H1 (cell line): ENCODE measurements at regions not wholly inside any gene's neighbourhood (a gene's known extent, or its start where the extent isn't known, plus 50 kb on each side); places are given as distances from the start of the nearest gene placed in this dataset.

Experiments
- CTCF ChIA-PET: fragments of 300-600 bp; sonication (Branson Sonifier 250); formaldehyde crosslinking; loops from one replicate; lab custom pipeline; 2021; ENCODE audit not compliant: partially characterized antibody; lab: Charles Lee
- POLR2A ChIA-PET: fragments of 300-600 bp; sonication (Branson Sonifier 250); formaldehyde crosslinking; loops from one replicate; lab custom pipeline; 2021; ENCODE audit warnings: inconsistent platforms; ENCODE audit not compliant: partially characterized antibody; lab: Charles Lee
- DNase-seq, 2 experiments: peaks; one replicate each; pipeline versions ENCODE4 v3.0.0 to v3.0.0-alpha.2; 2010 to 2022; ENCODE audit warnings: low spot score in 2 of 2, low read depth in 1 of 2, mixed read lengths in 1 of 2
- FAIRE-seq: peaks from 2 replicates; lab custom pipeline; 2011; peaks lifted over from hg19 to GRCh38; lab: Jason Lieb, UNC
- H2AFZ ChIP-seq: 2 replicates; pipeline ENCODE4 v1.8.1; 2012; ENCODE audit warnings: low read length, inconsistent platforms
- H2AK5ac ChIP-seq: 2 replicates; pipeline ENCODE4 v1.6.1; 2013; ENCODE audit warnings: low read depth, low read length
- H2BK120ac ChIP-seq: replicated peaks from 2 replicates; pipeline ENCODE3; 2013; ENCODE audit warnings: low read depth, low read length, inconsistent platforms
- H2BK12ac ChIP-seq: 2 replicates; pipeline ENCODE4 v1.6.1; 2013; ENCODE audit warnings: low read depth, low read length
- H2BK15ac ChIP-seq: 2 replicates; pipeline ENCODE4 v1.6.1; 2013; ENCODE audit warnings: low read length
- H2BK20ac ChIP-seq: 2 replicates; pipeline ENCODE4 v1.6.1; 2013; ENCODE audit warnings: low read length
- H2BK5ac ChIP-seq: 2 replicates; pipeline ENCODE4 v1.6.1; 2013; ENCODE audit warnings: low read depth, low read length
- H3K14ac ChIP-seq: 2 replicates; pipeline ENCODE4 v1.6.1; 2013; ENCODE audit warnings: inconsistent platforms; ENCODE audit not compliant: insufficient read length
- H3K18ac ChIP-seq: 2 replicates; pipeline ENCODE4 v1.6.1; 2013; ENCODE audit warnings: low read length; ENCODE audit errors: extremely low read depth
- H3K23ac ChIP-seq: 2 replicates; pipeline ENCODE4 v1.6.1; 2013; ENCODE audit warnings: inconsistent platforms; ENCODE audit not compliant: insufficient read length
- H3K23me2 ChIP-seq: 2 replicates; pipeline ENCODE4 v1.6.1; 2013; ENCODE audit warnings: low read depth, low read length
- H3K27ac ChIP-seq: 2 replicates; pipeline ENCODE4 v1.6.1; 2011; ENCODE audit warnings: low read depth, low read length, inconsistent platforms
- H3K27me3 ChIP-seq, 4 experiments: replicated peaks in 1 of 4; 1 replicate in 1 of 4; 2 replicates in 3 of 4; pipeline versions ENCODE4 v1.6.1 to v1.8.1; 2011 to 2013; ENCODE audit warnings: low read length in 3 of 4, mild to moderate bottlenecking in 3 of 4, inconsistent platforms in 2 of 4, mixed read lengths in 2 of 4, moderate library complexity in 1 of 4; ENCODE audit not compliant: control insufficient read depth in 3 of 4, insufficient read depth in 3 of 4; ENCODE audit errors: extremely low read depth in 1 of 4
- H3K36me3 ChIP-seq, 4 experiments: 2 replicates each; pipeline versions ENCODE4 v1.6.1 to v1.8.1; 2011 to 2013; ENCODE audit warnings: mild to moderate bottlenecking in 4 of 4, low read length in 3 of 4, moderate library complexity in 2 of 4, control low read depth in 1 of 4, inconsistent platforms in 1 of 4; ENCODE audit not compliant: insufficient read depth in 4 of 4, control insufficient read depth in 2 of 4
- H3K4ac ChIP-seq: replicated peaks from 2 replicates; pipeline ENCODE3; 2013; ENCODE audit warnings: low read length, low read depth, mixed read lengths, inconsistent platforms; ENCODE audit not compliant: insufficient read length
- H3K4me1 ChIP-seq, 4 experiments: replicated peaks in 1 of 4; 1 replicate in 1 of 4; 2 replicates in 3 of 4; pipeline versions ENCODE4 v1.6.1 to v1.8.1; 2011 to 2013; ENCODE audit warnings: low read length in 3 of 4, inconsistent platforms in 2 of 4, mixed read lengths in 1 of 4; ENCODE audit not compliant: insufficient read depth in 4 of 4, control insufficient read depth in 3 of 4
- H3K4me2 ChIP-seq, 2 experiments: 2 replicates each; pipeline versions ENCODE4 v1.6.1 to v1.8.1; 2011 to 2013; ENCODE audit warnings: low read depth in 2 of 2, low read length in 2 of 2, control low read depth in 1 of 2, inconsistent platforms in 1 of 2, mild to moderate bottlenecking in 1 of 2; ENCODE audit not compliant: insufficient read depth in 1 of 2
- H3K4me3 ChIP-seq, 4 experiments: fragments of 200-600, 300-600 bp in 1 of 4; sonication (generic), shearing (Covaris generic), sonication (Bioruptor Twin) in 1 of 4; 2 replicates each; pipeline versions ENCODE4 v1.5.1 to v1.8.1; 2011 to 2016; ENCODE audit warnings: low read length in 4 of 4, low read depth in 3 of 4, control low read depth in 2 of 4, inconsistent platforms in 2 of 4, mild to moderate bottlenecking in 2 of 4, mixed read lengths in 1 of 4, moderate library complexity in 1 of 4; ENCODE audit not compliant: insufficient read depth in 2 of 4; ENCODE audit errors: extremely low read depth in 1 of 4
- H3K56ac ChIP-seq: replicated peaks from 2 replicates; pipeline ENCODE3; 2013; ENCODE audit warnings: low read depth, mild to moderate bottlenecking, mixed read lengths, low read length, inconsistent platforms; ENCODE audit not compliant: insufficient read length
- H3K79me1 ChIP-seq: 2 replicates; pipeline ENCODE4 v1.6.1; 2013; ENCODE audit warnings: low read depth, low read length, control low read depth
- H3K79me2 ChIP-seq, 2 experiments: 2 replicates each; pipeline versions ENCODE4 v1.6.1 to v1.8.1; 2012 to 2013; ENCODE audit warnings: low read length in 2 of 2, mild to moderate bottlenecking in 2 of 2, inconsistent platforms in 1 of 2; ENCODE audit not compliant: insufficient read depth in 2 of 2, control insufficient read depth in 1 of 2
- H3K9ac ChIP-seq, 4 experiments: replicated peaks in 1 of 4; 1 replicate in 1 of 4; 2 replicates in 3 of 4; pipeline versions ENCODE4 v1.6.1 to v1.8.1; 2011 to 2013; ENCODE audit warnings: low read depth in 3 of 4, low read length in 3 of 4, control low read depth in 2 of 4, mild to moderate bottlenecking in 2 of 4, moderate library complexity in 2 of 4, inconsistent platforms in 1 of 4; ENCODE audit errors: extremely low read depth in 1 of 4
- H3K9me3 ChIP-seq, 2 experiments: 2 replicates each; pipeline versions ENCODE4 v1.6.1 to v1.8.1; 2012 to 2013; ENCODE audit warnings: mild to moderate bottlenecking in 2 of 2, moderate library complexity in 2 of 2, control low read depth in 1 of 2, inconsistent platforms in 1 of 2, low read depth in 1 of 2, low read length in 1 of 2, mixed read lengths in 1 of 2; ENCODE audit not compliant: insufficient read depth in 2 of 2
- H4K20me1 ChIP-seq, 2 experiments: replicated peaks in 1 of 2; 2 replicates each; pipeline versions ENCODE3 to v1.8.1; 2011 to 2013; ENCODE audit warnings: inconsistent platforms in 2 of 2, low read length in 2 of 2, mild to moderate bottlenecking in 1 of 2; ENCODE audit not compliant: insufficient read depth in 2 of 2, control insufficient read depth in 1 of 2
- H4K5ac ChIP-seq: 2 replicates; pipeline ENCODE4 v1.6.1; 2013; ENCODE audit warnings: low read length, low read depth, mixed read lengths, inconsistent platforms; ENCODE audit not compliant: insufficient read length
- H4K8ac ChIP-seq: 2 replicates; pipeline ENCODE4 v1.8.0; 2013; ENCODE audit warnings: mild to moderate bottlenecking, moderate library complexity, low read length, inconsistent platforms; ENCODE audit not compliant: insufficient read depth; ENCODE audit errors: extremely low read depth
- H4K91ac ChIP-seq: replicated peaks from 2 replicates; pipeline ENCODE3; 2013; ENCODE audit warnings: low read length, mixed read lengths, inconsistent platforms; ENCODE audit not compliant: insufficient read length
- MAFK ChIP-seq: IDR thresholded peaks from 2 replicates; pipeline ENCODE4 v1.6.1; 2012; ENCODE audit warnings: low read depth, mild to moderate bottlenecking, improper control_type of control experiment, low read length
- TAF1 ChIP-seq: IDR thresholded peaks from 2 replicates; pipeline ENCODE4 v1.6.1; 2011; ENCODE audit warnings: mild to moderate bottlenecking, low read depth, low read length
- WGBS, 2 experiments: shearing (Covaris generic) in 1 of 2; methylation state at CpG; one replicate each; pipeline versions ENCODE4 v1.1.6 to v1.1.7; 2013 to 2015; ENCODE audit warnings: low lambda C conversion rate in 2 of 2, mixed read lengths in 2 of 2, inconsistent platforms in 1 of 2, low coverage in 1 of 2, missing lambda C conversion rate in 1 of 2; ENCODE audit not compliant: insufficient replicate concordance in 2 of 2, insufficient coverage in 1 of 2, insufficient read length in 1 of 2; ENCODE audit errors: extremely low coverage in 1 of 2, missing lambda C conversion rate in 1 of 2; 5-methylcytosine and 5-hydroxymethylcytosine counted together

- CTCF ChIA-PET: no interaction called here
- DNase-seq (no peak), FAIRE-seq (no peak)
- H3K9ac ChIP-seq: no peak overlapping the region
- no peak overlapping the region for H3K23ac ChIP-seq
- no peaks in the 10 kb centered on the region for H3K23me2 ChIP-seq
- H2BK15ac ChIP-seq: no peak overlapping the region
- no peak overlapping the region for H2BK5ac ChIP-seq
- H2BK20ac ChIP-seq: no peak overlapping the region
- no peak overlapping the region for H3K27ac ChIP-seq
- H2AK5ac ChIP-seq: no peak overlapping the region
- no peaks in the 10 kb centered on the region for H3K9me3 ChIP-seq
- no peak overlapping the region for H3K4me2 ChIP-seq
- H3K4me1 ChIP-seq: peaks cover 0 to 6% (median 2%) of the 10 kb centered on the region in 4 experiments; a peak in 4 of 7 replicates
- no peaks in the 10 kb centered on the region for H3K36me3 ChIP-seq
- no peak overlapping the region for H4K8ac ChIP-seq
- 89% methylated on average over 1 of the region's 1 CpG; no CpG with 5 or more reads in 1 of the 2 experiments for WGBS, 2 experiments
- no peak overlapping the region for H4K91ac ChIP-seq
- no peaks in the 10 kb centered on the region for H3K79me1 ChIP-seq
- H2AFZ ChIP-seq: no peak overlapping the region
- no peak overlapping the region for H3K18ac ChIP-seq
- no peak overlapping the region for H3K56ac ChIP-seq
- H4K20me1 ChIP-seq: no peaks in the 10 kb centered on the region
- H3K4me3 ChIP-seq: no peak overlapping the region
- H2BK12ac ChIP-seq: no peak overlapping the region
- no peak overlapping the region for H3K14ac ChIP-seq
- no peak overlapping the region for H2BK120ac ChIP-seq
- no peak for TF ChIP-seq TAF1
- peak; percentile 40; the same call in 1 of the 2 replicates for TF ChIP-seq MAFK
- no peak overlapping the region for H4K5ac ChIP-seq
- POLR2A ChIA-PET: no interaction called here
- no peaks in the 10 kb centered on the region for H3K79me2 ChIP-seq
- no peaks in the 10 kb centered on the region for H3K27me3 ChIP-seq
- H3K4ac ChIP-seq: no peak overlapping the region
Measured at GRCh38 chr11:27570542-27570941, 64.0 kb upstream of the LIN7C start.
